EL (cell line): ENCODE measurements at regions not wholly inside any gene's neighbourhood (a gene's known extent, or its start where the extent isn't known, plus 50 kb on each side); places are given as distances from the start of the nearest gene placed in this dataset.
A peak's percentile ranks its signal among the peaks of the same experiment; 100 is the strongest.
"Not testable (repeated sequence)": the region's sequence is repeated elsewhere in the genome, so short reads cannot be mapped to it uniquely, and the experiment has no call there.

ENCODE experiments used
- DNase-seq: peaks from one replicate; pipeline ENCODE4 v3.0.0-alpha.2; 2016

DNA sequence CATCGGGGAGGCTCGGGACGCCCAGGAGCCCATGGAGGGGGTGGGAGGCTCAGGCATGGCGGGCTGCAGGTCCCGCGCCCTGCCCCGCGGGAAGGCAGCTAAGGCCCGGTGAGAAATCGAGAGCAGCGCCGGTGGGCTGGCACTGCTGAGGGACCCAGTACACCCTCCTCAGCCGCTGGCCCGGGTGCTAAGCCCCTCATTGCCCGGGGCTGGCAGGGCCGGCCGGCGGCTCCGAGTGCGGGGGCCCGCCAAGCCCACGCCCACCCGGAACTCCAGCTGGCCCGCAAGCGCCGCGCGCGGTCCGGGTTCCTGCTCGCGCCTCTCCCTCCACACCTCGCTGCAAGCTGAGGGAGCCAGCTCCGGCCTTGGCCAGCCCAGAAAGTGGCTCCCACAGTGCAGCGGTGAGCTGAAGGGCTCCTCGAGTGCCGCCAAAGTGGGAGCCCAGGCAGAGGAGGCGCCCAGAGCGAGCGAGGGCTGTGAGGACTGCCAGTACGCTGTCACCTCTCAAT, 195.0 kb upstream of the PIK3R1 start:
- not testable (repeated sequence) for DNase-seq

DNA sequence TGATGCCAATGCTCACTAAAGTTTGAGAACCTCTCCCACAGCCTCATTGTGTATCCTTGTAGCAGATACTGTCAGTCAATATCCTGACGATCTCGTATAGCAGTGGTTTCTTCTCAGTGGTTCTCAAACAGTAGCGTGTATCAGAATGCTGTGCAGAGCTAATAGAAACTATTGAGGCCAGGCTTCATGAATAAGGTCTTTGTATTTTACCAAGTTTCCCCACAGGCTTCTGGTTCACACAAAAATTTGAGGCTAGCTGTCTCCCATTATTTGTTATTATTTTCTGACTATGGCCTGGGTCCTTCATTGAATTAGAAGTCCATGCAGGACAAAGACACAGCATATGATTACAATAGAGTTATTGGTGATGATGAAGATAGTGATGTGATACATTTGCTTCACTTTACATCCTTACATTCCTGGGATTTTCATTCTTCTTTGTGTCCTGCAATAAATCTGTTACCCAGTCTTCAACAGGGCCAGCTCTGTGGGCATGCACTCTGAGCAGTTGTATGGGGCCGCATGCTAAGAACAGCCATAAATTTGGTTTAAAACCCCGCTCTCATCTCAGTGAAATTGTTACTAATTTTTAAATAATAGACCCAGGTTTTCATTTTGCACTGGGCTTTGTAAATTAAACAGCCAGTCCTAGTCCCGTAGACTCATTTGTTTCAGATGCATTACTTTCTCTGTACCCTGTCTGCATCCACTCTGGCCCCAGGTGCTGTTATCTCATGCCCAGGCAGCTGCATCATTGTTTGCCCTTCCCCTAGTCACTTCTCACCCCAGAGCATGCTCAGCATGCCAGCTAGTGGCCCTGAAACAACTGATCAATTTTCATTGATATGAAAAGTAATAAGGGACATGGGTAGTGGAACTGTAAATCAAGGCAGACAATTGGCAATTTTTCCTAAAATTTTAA, 199.9 kb upstream of the PIK3R1 start:
- DNase-seq, result no peak

DNA sequence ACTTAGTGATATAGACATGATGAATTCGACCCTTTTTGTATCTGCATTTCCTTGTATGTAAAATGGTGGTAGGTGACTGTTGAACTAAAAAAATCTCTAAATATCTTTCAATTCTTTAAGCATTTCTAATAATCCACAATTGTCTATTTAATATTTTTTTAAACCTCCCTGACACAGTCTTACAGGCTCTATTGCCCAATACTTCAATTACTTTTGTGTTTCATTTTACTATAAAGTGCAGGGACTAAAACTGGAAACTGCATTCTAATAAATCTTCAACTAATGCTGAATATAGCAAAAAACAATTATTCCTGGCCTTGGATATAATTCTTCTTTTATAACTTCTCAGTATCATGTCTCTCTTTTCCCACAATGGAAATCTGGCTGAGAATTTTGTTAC, 202.7 kb upstream of the PIK3R1 start:
- DNase-seq, result no peak

DNA sequence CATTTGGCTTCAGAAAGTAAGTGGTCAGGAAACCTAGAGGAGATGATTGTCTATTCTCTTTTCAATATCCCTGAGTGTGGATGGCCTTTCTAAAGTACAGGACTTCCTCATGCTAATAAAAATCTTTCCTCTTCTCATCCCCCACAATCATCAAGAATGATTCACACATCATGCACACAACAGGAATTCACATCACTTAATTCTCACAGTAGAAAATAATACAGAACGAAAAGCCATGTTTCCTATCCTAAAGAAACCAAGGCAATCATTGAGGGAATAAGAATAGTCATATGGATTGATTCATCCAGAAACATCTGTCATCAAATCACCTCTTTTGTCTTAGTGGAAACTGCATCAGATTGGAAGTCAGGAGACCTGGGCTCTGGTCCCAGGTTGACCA, 203.1 kb upstream of the PIK3R1 start:
- DNase-seq, result peak; percentile 46

DNA sequence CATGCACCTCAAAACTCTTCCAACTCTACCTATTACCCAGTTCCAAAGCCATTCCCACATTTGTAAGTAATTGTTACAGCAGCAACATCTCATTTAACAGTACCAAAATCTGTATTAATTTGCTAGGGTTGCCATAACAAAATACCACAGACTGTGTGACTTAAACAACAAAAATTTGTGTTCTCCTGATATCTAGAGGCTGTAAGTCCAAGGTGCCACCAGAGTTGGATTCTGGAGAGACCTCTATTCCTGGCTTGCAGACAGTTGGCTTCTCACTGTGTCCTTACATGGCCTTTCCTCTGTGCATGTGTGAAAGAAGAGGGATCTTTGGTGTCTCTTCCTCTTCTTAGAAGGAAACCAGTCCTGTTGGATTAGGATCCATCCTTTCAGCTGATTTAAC, 203.8 kb upstream of the PIK3R1 start:
- DNase-seq, result peak; percentile 45

DNA sequence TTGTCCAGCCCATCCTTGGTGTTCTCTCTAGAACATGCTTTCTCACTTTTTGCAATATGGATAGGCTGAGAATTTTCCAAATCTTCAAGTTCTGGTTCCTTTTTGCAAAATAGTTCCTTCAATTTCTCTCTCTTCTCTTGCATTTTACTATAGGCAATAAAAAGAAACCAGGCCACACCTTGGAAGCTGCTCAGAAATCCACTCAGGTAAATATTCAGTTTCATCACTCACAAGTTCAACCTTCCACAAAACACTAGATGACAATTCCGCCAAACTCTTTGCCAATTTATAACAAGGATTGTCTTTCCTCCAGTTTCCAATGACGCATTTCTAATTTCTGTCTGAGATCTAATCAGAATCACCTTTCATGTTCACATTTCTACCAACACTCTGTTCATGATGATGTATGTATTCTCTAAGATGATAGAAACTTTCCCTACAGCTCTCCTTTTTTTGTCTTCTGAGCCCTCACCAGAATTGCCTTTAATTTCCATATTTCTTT, 204.2 kb upstream of the PIK3R1 start:
- DNase-seq, result no peak

DNA sequence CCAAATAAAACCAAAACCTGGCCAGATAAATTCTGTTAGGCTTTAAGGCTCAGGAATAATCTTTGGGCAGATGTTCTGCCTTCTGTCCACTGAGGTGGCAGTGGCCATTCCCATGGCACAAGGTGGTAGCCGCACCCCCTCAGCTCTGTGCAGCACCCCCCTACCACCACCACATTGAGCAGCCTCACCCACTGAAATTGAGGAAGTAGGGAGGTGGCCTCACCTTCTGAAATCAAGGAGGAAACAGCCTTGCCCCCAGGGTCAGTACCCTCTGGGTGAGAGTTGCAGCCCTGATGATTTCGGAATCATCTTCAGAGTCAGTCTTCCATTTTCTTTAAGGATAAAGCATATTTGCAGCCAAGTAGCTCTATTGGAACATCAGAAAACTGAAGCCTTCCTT, 204.8 kb upstream of the PIK3R1 start:
- DNase-seq, result no peak

DNA sequence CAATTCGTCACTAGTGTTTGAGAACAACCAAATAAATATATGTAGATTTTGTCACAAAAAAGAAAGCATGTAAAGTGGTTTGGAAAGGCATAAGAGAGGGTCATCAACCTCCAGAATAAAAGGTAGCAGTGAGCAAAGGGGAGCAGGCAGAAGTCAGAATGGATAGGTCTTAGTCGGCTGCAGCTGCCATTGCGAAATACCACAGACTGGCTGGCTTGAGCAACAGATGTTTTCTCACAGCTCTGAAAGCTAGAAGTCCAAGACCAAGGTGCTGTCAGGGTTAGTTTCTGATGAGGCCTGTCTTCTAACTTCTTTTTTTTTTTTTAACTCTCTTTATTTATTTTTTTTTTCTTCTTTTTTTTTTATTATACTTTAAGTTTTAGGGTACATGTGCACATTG, 208.1 kb upstream of the PIK3R1 start:
- DNase-seq, result no peak

DNA sequence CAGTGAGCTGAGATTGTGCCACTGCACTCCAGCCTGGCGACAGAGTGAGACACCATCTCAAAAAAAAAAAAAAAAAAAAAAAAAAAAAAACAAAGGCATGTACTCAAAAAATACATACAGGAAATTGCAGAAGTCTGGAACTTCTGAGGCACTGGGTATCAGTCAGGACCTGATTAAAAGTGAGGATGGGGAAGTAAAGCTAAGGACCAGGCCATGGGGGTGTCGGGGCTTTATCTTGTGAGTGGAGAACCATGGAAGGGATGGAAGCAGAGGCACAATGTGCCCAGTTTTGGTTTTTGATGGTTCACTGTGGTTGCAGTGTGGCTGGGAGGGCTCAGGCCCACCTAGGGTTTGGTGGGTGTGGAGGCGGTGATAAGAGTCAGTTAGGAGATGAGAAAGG, 212.7 kb upstream of the PIK3R1 start:
- no peak for DNase-seq

DNA sequence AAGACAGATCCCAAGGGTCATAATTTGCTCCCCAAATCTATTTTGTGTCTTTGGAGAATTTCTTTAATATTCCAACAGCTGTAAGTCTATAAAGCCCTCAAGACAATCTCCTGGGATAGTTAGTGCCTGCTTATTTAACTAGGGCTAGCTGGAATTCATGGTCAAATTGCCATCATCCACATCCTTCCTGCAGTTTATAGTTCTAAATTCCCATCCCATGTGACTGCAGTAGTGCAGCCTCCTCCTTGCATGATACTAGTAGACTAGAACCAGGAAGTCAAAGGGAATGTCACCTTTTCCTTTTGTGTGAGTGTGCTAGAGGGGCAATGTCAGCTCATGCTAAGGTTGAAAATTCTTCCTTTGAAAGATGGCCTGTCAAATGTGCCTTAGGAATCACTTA, 214.8 kb upstream of the PIK3R1 start:
- no peak for DNase-seq

DNA sequence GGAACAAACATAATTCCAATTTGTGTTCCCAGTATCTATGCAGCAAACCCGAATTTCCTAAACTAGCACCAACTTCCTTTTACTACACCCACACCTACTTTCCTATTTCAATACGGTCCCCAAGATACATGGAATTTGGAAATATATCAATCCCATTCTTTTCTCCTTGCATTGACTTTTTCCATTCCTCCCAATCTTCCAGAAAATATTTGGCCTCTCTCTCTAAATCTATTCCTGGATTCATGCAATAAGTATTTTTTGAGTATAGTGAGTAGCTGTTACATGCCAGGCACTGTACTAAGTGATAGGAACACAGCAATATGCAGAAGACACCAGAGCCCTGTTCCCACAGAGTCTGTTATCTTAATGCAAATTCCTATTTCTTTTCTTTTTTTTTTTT, 216.2 kb upstream of the PIK3R1 start:
- DNase-seq, result no peak

DNA sequence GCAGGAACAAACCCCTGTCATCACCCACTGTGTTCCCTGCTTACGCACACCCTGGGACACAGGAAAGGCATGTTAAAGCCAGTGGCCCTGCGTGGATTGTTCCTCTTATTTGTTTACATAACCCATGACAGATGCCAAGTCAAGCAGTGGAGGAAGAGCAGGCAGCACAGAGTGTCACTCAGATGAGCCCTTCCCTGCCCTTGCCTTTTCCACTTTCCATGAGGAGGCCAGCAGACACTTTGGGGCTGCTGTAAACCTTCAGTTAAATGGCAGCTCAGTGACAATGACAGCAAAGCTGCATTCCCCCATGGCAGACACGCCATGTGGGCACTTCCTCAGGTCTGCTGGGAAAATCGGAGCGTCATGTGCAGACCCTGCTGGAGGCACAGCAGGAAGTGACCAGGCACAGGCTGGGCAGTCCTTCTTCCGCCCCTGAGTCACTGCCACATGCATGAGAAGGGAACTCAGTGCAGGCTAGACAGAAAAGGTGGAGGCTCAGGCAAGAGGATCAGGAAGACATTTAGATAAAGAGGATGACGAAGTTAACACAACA, 216.8 kb upstream of the PIK3R1 start:
- peak; percentile 89 for DNase-seq

DNA sequence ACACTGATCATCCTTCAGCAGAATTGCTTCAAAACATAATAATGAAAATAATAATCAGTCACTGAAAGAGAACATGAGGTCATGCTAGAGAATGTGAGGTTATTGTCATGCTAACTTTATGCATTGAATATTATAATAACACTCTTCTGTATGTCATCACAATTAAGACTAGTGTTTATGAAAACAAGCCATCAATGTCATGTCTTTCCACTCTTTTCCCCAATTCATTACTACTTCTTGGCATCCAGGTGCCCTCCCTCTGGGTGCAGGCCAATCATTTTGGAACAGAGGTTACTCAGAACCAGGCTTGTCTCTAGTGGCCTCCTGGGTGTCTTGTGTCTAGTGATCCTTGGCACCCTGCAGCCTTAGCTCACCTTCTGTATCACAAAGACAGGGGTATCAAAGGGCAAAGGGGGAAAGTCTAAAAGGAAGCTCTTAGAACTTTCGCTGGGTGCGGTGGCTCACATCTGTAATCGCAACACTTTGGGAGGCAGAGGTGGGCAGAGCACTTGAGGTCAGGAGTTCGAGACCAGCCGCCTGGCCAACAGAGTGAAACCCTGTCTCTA, 217.6 kb upstream of the PIK3R1 start:
- no peak for DNase-seq

DNA sequence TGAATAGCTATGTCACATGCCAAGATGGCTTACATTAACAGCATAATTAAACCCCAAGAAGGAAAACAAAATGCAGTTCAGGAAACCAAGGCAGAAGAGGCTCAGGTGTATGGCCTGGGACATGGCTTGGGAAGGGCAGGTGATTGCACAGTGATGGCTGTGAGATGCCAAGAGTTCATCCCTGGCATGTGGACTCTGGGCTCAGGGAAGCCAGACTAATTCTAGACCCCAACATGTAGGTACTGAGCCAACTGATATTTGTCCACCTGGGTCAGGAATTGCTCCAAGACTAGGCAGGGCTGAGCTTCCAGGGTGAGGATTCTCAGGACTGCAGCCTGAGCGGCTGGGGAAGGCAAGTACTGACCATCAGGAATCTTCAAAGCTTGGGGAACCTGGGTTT, 218.4 kb upstream of the PIK3R1 start:
- DNase-seq, result no peak

DNA sequence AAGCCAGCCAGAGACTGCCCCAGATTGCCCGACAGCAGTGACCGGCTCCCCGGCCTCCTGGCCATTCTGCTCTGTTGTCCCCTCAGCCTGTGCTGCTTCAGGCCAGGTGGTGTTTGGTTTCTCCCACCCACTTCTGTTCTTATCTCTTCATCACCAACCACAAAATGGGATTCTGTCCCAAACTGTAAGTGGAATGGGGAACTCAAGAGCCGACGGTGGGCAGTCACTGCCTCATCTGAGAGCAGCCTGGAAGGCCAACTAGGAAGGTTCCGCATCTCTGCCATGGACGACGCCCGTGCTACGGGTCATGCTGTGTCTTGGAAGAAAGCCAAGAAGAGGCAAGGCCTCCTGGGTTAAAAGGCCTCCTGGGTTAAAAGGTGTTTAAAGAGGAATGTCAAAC, 219.0 kb upstream of the PIK3R1 start:
- no peak for DNase-seq

DNA sequence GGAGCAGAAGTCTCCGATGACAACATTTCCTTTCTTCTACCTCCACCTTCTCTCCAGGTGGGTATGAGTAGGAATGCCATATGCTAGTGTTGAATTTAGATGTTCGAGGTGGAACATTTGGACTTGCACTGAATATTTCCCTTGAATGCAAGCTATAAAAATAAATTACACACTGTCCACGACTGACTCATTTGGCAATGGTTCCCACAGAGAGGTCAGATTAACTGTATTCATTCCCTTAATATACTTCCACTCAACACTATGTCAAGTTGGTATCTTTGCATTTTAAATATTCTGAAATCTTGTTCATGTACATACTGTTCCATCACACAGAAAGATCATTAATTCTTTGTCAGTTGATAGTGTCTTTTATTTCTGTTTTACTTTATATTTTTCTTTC, 222.6 kb upstream of the PIK3R1 start:
- DNase-seq, result peak; percentile 33

DNA sequence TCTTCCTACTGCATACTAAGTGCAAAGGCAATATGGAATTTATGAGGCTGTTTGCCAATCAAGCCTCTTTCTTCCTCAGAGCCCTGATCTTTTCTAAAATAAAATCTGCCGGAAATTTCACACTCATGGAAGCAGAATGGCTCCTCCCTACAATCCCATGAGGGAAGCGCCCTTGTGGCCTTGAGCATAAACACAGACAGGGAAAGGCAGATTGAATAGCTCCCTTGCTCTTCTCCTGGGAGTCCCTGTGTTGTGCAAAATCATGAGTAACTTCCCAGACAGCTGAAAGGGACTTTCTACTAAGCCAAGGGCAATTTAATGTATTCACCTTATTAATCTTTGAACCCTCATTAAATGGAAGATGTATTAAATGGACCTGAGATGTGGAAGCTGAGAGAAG, 226.1 kb upstream of the PIK3R1 start:
- no peak for DNase-seq

DNA sequence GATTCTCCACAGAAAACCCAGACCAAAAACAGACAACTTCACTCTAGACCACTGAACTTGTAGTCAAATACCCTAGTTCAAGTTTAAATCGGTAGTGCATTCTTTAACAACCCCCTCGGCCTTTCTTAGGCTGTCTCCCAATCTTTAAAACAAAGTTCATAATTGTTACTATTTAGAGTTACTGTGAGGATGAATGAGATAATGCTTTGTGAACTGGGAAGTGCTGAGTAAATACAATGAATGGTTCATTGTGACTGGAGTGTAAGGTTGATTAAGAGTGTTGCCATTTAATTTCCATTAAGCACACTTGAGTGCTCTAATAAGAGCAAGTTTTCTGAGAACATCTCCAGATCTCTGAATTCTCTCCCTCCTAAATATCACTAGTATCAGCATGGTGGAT, 228.8 kb upstream of the PIK3R1 start:
- no peak for DNase-seq

DNA sequence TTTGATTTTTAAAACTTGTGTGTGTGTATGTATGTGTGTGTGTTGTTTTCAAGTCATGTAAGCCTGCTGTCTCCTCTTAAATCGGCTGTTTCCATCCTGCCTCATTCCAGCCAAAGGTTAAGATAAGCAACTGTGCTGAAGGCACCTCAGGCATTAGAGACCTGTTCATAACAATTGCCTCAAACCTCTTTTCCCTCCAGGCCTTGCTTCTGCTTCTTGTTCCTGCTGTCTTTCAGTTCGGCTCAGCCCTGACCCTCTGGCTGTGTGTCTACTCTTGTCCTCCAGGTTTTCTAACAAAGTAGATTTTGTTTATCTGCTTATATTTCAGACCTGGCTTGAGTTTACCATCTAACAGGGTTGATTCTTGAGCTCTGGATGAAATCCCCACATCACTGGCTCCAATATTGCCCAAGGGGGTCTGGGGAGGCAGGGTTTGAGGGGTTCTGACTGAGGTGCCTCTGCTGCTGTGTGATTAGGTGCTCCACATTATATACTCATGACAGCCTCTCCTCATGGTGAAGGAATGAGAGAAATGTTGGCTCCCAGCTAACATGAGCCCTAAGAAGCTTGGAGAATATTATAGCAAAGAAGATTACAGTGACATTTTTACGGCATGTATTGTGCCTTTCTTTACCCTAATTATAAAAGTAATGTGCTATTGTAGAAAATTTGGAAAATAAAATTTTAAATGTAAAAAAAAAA, 229.7 kb upstream of the PIK3R1 start:
- no peak for DNase-seq

DNA sequence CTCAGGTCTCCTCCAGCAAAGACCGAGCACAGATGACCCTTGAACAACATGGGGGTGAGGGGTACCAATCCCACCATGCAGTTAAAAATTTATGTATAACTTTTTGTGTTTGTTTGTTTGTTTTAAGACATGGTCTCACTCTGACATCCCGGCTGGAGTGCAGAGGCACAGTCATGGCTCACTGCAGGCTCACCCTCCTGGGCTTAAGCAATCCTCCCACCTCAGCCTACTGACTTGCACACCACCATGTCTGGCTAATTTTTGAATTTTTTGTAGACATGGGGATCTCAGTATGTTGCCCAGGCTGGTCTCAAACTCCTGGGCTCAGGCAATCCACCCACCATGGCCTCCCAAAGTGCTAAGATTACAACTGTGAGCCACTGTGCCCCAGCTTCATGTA, 231.0 kb upstream of the PIK3R1 start:
- DNase-seq, result no peak

DNA sequence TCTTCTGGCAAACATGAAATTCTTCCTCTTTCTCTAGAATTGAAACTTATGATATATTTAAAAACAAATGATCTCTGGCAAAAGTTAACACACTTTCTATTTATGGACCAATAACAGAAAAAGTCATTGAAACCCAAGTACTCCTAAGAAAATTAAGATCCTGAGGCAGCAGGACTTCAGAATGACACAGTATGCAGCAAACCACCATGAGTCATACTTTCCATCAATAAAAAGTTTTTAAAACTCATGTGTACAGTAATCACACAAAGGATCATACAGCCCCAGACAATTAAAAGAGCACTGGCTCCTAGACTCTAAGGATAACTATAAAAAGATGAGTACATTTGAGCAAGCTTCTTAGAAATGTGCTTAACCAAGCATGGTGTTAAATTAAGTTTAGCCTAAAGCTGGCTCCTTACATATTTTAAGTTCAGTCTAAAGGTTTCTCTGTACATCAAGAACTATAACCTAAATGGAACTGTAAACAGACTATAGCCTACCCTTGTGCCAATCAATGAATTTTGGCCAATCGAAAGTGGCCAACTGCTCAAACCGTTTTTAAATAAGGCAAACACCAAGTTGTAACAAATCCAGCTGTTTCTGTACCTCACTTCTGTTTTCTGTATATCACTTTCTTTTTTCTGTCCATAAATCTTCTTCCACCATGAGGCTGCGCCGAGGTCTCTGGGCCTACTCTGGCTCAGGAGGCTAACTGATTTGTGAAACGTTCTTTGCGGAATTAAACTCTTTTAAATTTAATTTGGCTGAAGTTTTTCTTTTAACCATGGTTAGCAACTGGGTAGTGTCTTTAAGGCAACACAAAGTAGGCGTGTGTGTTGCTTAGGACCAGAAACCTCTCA, 232.1 kb upstream of the PIK3R1 start:
- peak; percentile 72 for DNase-seq

DNA sequence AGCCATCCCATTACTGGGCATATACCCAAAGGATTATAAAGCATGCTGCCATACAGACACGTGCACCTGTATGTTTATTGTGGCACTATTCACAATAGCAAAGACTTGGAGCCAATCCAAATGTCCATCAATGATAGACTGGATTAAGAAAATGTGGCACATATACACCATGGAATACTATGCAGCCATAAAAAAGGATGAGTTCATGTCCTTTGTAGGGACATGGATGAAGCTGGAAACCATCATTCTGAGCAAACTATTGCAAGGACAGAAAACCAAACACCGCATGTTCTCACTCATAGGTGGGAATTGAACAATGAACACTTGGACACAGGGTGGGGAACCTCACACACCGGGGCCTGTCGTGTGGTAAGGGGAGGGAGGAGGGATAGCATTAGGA, 233.4 kb upstream of the PIK3R1 start:
- not testable (repeated sequence) for DNase-seq
